ENCODE measurements at regions not wholly inside any gene's neighbourhood (a gene's known extent, or its start where the extent isn't known, plus 50 kb on each side); places are given as distances from the start of the nearest gene placed in this dataset.

- TF ChIP-seq EZH2phosphoT487 (IDR thresholded peaks at IDR 0.05): no peak
- TF ChIP-seq CTCF (IDR thresholded peaks at IDR 0.05): peak; percentile 34
- Mint-ChIP-seq H3K36me3 (no peaks in the 10 kb centered on the region), H3K4me1 (no peaks in the 10 kb centered on the region), H3K4me3 (no peak overlapping the region), H3K27me3 (ENCODE audit: insufficient read depth, low read depth) (no peaks in the 10 kb centered on the region), H3K9me3 (peaks cover 10% of the 10 kb centered on the region), H3K27ac (no peak overlapping the region)
- Histone ChIP-seq H3K4me3 (no peak overlapping the region), H4K20me1 (ENCODE audit: low read depth) (no peaks in the 10 kb centered on the region), H3K27me3 (no peaks in the 10 kb centered on the region), H3K4me2 (no peak overlapping the region), H3F3A (ENCODE audit: low read depth) (no peaks in the 10 kb centered on the region), H3K27ac (no peak overlapping the region), H3K4me1 (no peaks in the 10 kb centered on the region), H3K79me2 (ENCODE audit: low read depth) (no peaks in the 10 kb centered on the region), H3K9me3 (ENCODE audit: low read depth) (no peaks in the 10 kb centered on the region), H3K36me3 (no peaks in the 10 kb centered on the region), H2AFZ (replicated peaks) (peak overlapping the region; percentile 52), H3K9ac (no peak overlapping the region)
- DNase-seq (ENCODE audit: low spot score): peak; percentile 8
Observed at GRCh38 chr4:187929024-187929423, 66.5 kb upstream of the ZFP42 start.

GRCh38 chr4:187934766-187935165, 60.8 kb upstream of the ZFP42 start:
- H3F3A ChIP-seq (ENCODE audit: low read depth): no peaks in the 10 kb centered on the region
- Mint-ChIP-seq H3K9me3 (no peaks in the 10 kb centered on the region), H3K4me3 (no peak overlapping the region), H3K27ac (no peak overlapping the region), H3K27me3 (ENCODE audit: insufficient read depth, low read depth) (no peaks in the 10 kb centered on the region), H3K36me3 (no peaks in the 10 kb centered on the region), H3K4me1 (no peaks in the 10 kb centered on the region)
- H3K79me2 ChIP-seq (ENCODE audit: low read depth): no peaks in the 10 kb centered on the region
- TF ChIP-seq EZH2 (IDR thresholded peaks at IDR 0.05): no peak
- no peak for TF ChIP-seq EZH2phosphoT487 (IDR thresholded peaks at IDR 0.05)
- no peak for TF ChIP-seq CTCF (IDR thresholded peaks at IDR 0.05)
- H3K4me1 ChIP-seq: no peaks in the 10 kb centered on the region
- H3K36me3 ChIP-seq: no peaks in the 10 kb centered on the region
- H2AFZ ChIP-seq (replicated peaks): no peak overlapping the region
- H3K9ac ChIP-seq: no peak overlapping the region
- no peaks in the 10 kb centered on the region for H4K20me1 ChIP-seq (ENCODE audit: low read depth)
- DNase-seq (ENCODE audit: low spot score): no peak
- no peak overlapping the region for H3K4me3 ChIP-seq
- H3K27me3 ChIP-seq: no peaks in the 10 kb centered on the region
- no peaks in the 10 kb centered on the region for H3K9me3 ChIP-seq (ENCODE audit: low read depth)
- H3K4me2 ChIP-seq: no peak overlapping the region
- H3K27ac ChIP-seq: no peak overlapping the region

- no peak for DNase-seq (ENCODE audit: low spot score)
- no peaks in the 10 kb centered on the region for H3K27me3 Mint-ChIP-seq (ENCODE audit: insufficient read depth, low read depth)
Observed at GRCh38 chr4:187937557-187937956, 58.0 kb upstream of the ZFP42 start.

More at GRCh38 chr4:187937557-187937956, 58.0 kb upstream of the ZFP42 start:
- H3K9me3 ChIP-seq (ENCODE audit: low read depth): no peaks in the 10 kb centered on the region
- no peak overlapping the region for H3K4me2 ChIP-seq
- no peak overlapping the region for H3K4me3 ChIP-seq
- no peak overlapping the region for H2AFZ ChIP-seq (replicated peaks)
- no peak overlapping the region for H3K27ac Mint-ChIP-seq
- H3K4me1 Mint-ChIP-seq: no peaks in the 10 kb centered on the region
- H3K79me2 ChIP-seq (ENCODE audit: low read depth): no peaks in the 10 kb centered on the region
- no peak overlapping the region for H3K9ac ChIP-seq
- no peaks in the 10 kb centered on the region for H3K4me1 ChIP-seq
- no peaks in the 10 kb centered on the region for H4K20me1 ChIP-seq (ENCODE audit: low read depth)
- TF ChIP-seq EZH2 (IDR thresholded peaks at IDR 0.05): no peak
- no peak for TF ChIP-seq EZH2phosphoT487 (IDR thresholded peaks at IDR 0.05)
- TF ChIP-seq CTCF (IDR thresholded peaks at IDR 0.05): no peak
- H3K27me3 ChIP-seq: no peaks in the 10 kb centered on the region
- H3K27ac ChIP-seq: no peak overlapping the region
- no peaks in the 10 kb centered on the region for H3F3A ChIP-seq (ENCODE audit: low read depth)
- no peaks in the 10 kb centered on the region for H3K9me3 Mint-ChIP-seq
- no peaks in the 10 kb centered on the region for H3K36me3 ChIP-seq
- H3K4me3 Mint-ChIP-seq: no peak overlapping the region
- H3K36me3 Mint-ChIP-seq: no peaks in the 10 kb centered on the region

Data from neural progenitor cell (in vitro differentiated cells).